HT1080 (cell line): ENCODE measurements at regions not wholly inside any gene's neighbourhood (a gene's known extent, or its start where the extent isn't known, plus 50 kb on each side); places are given as distances from the start of the nearest gene placed in this dataset.

Source experiments
- DNase-seq: peaks from one replicate; pipeline ENCODE4 v3.0.0-alpha.2; 2015; ENCODE audit warnings: low read depth

- DNase-seq, result peak; percentile 57
These were observed 143.6 kb downstream of the SLIT2 start for GRCh38 chr4:20395160-20395773.

- no peak for DNase-seq
These were observed 151.6 kb downstream of the SLIT2 start for GRCh38 chr4:20403290-20403689.

- DNase-seq, result no peak
These were observed 152.1 kb downstream of the SLIT2 start for GRCh38 chr4:20403846-20404245.

GRCh38 chr4:20408611-20409010 lies 156.9 kb downstream of the SLIT2 start:
- DNase-seq, result peak; percentile 30

- no peak for DNase-seq
These were observed 160.4 kb downstream of the SLIT2 start for GRCh38 chr4:20412072-20412471.

GRCh38 chr4:20416800-20417199 lies 165.1 kb downstream of the SLIT2 start:
- no peak for DNase-seq

GRCh38 chr4:20418861-20419451 lies 167.3 kb downstream of the SLIT2 start:
- DNase-seq, result peak; percentile 62

- DNase-seq, result no peak
These were observed 169.4 kb downstream of the SLIT2 start for GRCh38 chr4:20420916-20421602.

- no peak for DNase-seq
These were observed 169.9 kb downstream of the SLIT2 start for GRCh38 chr4:20421603-20421985.

- peak; percentile 42 for DNase-seq
These were observed 170.7 kb downstream of the SLIT2 start for GRCh38 chr4:20422398-20422797.

- DNase-seq, result no peak
These were observed 171.7 kb downstream of the SLIT2 start for GRCh38 chr4:20423420-20423819.

GRCh38 chr4:20426028-20426427 lies 174.3 kb downstream of the SLIT2 start:
- no peak for DNase-seq

- DNase-seq, result no peak
These were observed 176.9 kb downstream of the SLIT2 start for GRCh38 chr4:20428436-20429160.

GRCh38 chr4:20430259-20430941 lies 178.7 kb downstream of the SLIT2 start:
- no peak for DNase-seq

- no peak for DNase-seq
These were observed 179.8 kb downstream of the SLIT2 start for GRCh38 chr4:20431543-20431951.

- no peak for DNase-seq
These were observed 180.4 kb downstream of the SLIT2 start for GRCh38 chr4:20432088-20432487.

GRCh38 chr4:20433097-20433705 lies 181.5 kb downstream of the SLIT2 start:
- DNase-seq, result no peak

GRCh38 chr4:20440170-20440569 lies 188.5 kb downstream of the SLIT2 start:
- no peak for DNase-seq

- no peak for DNase-seq
These were observed 191.5 kb downstream of the SLIT2 start for GRCh38 chr4:20443015-20443805.

GRCh38 chr4:20444599-20445337 lies 193.1 kb downstream of the SLIT2 start:
- DNase-seq, result no peak
